ES-I3 (cell line): ENCODE measurements at regions not wholly inside any gene's neighbourhood (a gene's known extent, or its start where the extent isn't known, plus 50 kb on each side); places are given as distances from the start of the nearest gene placed in this dataset.

Experiments
- H3K36me3 ChIP-seq: 2 replicates; pipeline ENCODE4 v1.6.1; 2013; ENCODE audit warnings: mild to moderate bottlenecking, low read length, control low read depth, moderate library complexity; ENCODE audit not compliant: insufficient read depth
- H3K4me1 ChIP-seq: 2 replicates; pipeline ENCODE4 v1.6.1; 2013; ENCODE audit warnings: mild to moderate bottlenecking, control low read depth, low read length; ENCODE audit not compliant: insufficient read depth
- H3K9ac ChIP-seq: 2 replicates; pipeline ENCODE4 v1.6.1; 2013; ENCODE audit warnings: low read depth, mild to moderate bottlenecking, low read length, moderate library complexity
- H3K9me3 ChIP-seq: 2 replicates; pipeline ENCODE4 v1.6.1; 2013; ENCODE audit warnings: mild to moderate bottlenecking, low read length, moderate library complexity; ENCODE audit not compliant: control insufficient read depth, insufficient read depth

GRCh38 chr2:155115846-155116245, 417.4 kb downstream of the KCNJ3 start:
- Histone ChIP-seq H3K4me1 (no peaks in the 10 kb centered on the region), H3K36me3 (no peaks in the 10 kb centered on the region), H3K9ac (no peak overlapping the region), H3K9me3 (no peaks in the 10 kb centered on the region)

GRCh38 chr2:155111070-155111469, 412.6 kb downstream of the KCNJ3 start:
- no peaks in the 10 kb centered on the region for H3K36me3 ChIP-seq
- no peaks in the 10 kb centered on the region for H3K4me1 ChIP-seq
- H3K9ac ChIP-seq, result no peak overlapping the region
- no peaks in the 10 kb centered on the region for H3K9me3 ChIP-seq

- no peaks in the 10 kb centered on the region for H3K36me3 ChIP-seq
- no peaks in the 10 kb centered on the region for H3K9me3 ChIP-seq
- H3K9ac ChIP-seq, result no peak overlapping the region
- no peaks in the 10 kb centered on the region for H3K4me1 ChIP-seq
These were observed 411.0 kb downstream of the KCNJ3 start for GRCh38 chr2:155109527-155109926.

- Histone ChIP-seq H3K9ac (no peak overlapping the region), H3K36me3 (no peaks in the 10 kb centered on the region), H3K4me1 (peaks cover 16% of the 10 kb centered on the region), H3K9me3 (peaks cover 18% of the 10 kb centered on the region)
These were observed 401.8 kb downstream of the KCNJ3 start for GRCh38 chr2:155100261-155100660.

- Histone ChIP-seq H3K9ac (no peak overlapping the region), H3K36me3 (no peaks in the 10 kb centered on the region), H3K4me1 (peaks cover 16% of the 10 kb centered on the region), H3K9me3 (peaks cover 18% of the 10 kb centered on the region)
These were observed 401.3 kb downstream of the KCNJ3 start for GRCh38 chr2:155099784-155100183.

- Histone ChIP-seq H3K9me3 (no peaks in the 10 kb centered on the region), H3K4me1 (peaks cover 15% of the 10 kb centered on the region), H3K9ac (no peak overlapping the region), H3K36me3 (no peaks in the 10 kb centered on the region)
These were observed 397.1 kb downstream of the KCNJ3 start for GRCh38 chr2:155095613-155096012.

GRCh38 chr2:155080373-155080772, 381.9 kb downstream of the KCNJ3 start:
- H3K36me3 ChIP-seq, result no peaks in the 10 kb centered on the region

GRCh38 chr2:155070489-155070888, 372.0 kb downstream of the KCNJ3 start:
- Histone ChIP-seq H3K4me1 (no peaks in the 10 kb centered on the region), H3K9me3 (no peaks in the 10 kb centered on the region), H3K9ac (no peak overlapping the region), H3K36me3 (no peaks in the 10 kb centered on the region)

More at GRCh38 chr2:155080373-155080772, 381.9 kb downstream of the KCNJ3 start:
- Histone ChIP-seq H3K4me1 (no peaks in the 10 kb centered on the region), H3K9me3 (no peaks in the 10 kb centered on the region), H3K9ac (no peak overlapping the region)

GRCh38 chr2:155062922-155063258, 364.4 kb downstream of the KCNJ3 start:
- Histone ChIP-seq H3K9me3 (no peaks in the 10 kb centered on the region), H3K4me1 (no peaks in the 10 kb centered on the region), H3K9ac (no peak overlapping the region), H3K36me3 (no peaks in the 10 kb centered on the region)

GRCh38 chr2:155062250-155062921, 363.9 kb downstream of the KCNJ3 start:
- Histone ChIP-seq H3K36me3 (no peaks in the 10 kb centered on the region), H3K4me1 (no peaks in the 10 kb centered on the region), H3K9ac (no peak overlapping the region), H3K9me3 (no peaks in the 10 kb centered on the region)

GRCh38 chr2:155060896-155061295, 362.4 kb downstream of the KCNJ3 start:
- Histone ChIP-seq H3K9ac (no peak overlapping the region), H3K9me3 (no peaks in the 10 kb centered on the region), H3K36me3 (no peaks in the 10 kb centered on the region), H3K4me1 (no peaks in the 10 kb centered on the region)

GRCh38 chr2:155054712-155055111, 356.2 kb downstream of the KCNJ3 start:
- H3K9me3 ChIP-seq, result no peaks in the 10 kb centered on the region
- H3K4me1 ChIP-seq, result peaks cover 4% of the 10 kb centered on the region; the same call in 1 of the 2 replicates
- H3K36me3 ChIP-seq, result no peaks in the 10 kb centered on the region
- no peak overlapping the region for H3K9ac ChIP-seq

- Histone ChIP-seq H3K9me3 (no peaks in the 10 kb centered on the region), H3K9ac (no peak overlapping the region), H3K36me3 (no peaks in the 10 kb centered on the region), H3K4me1 (no peaks in the 10 kb centered on the region)
These were observed 344.6 kb downstream of the KCNJ3 start for GRCh38 chr2:155043097-155043496.

GRCh38 chr2:155035308-155035707, 336.8 kb downstream of the KCNJ3 start:
- no peak overlapping the region for H3K9ac ChIP-seq
- no peaks in the 10 kb centered on the region for H3K9me3 ChIP-seq
- no peaks in the 10 kb centered on the region for H3K36me3 ChIP-seq
- no peaks in the 10 kb centered on the region for H3K4me1 ChIP-seq

- Histone ChIP-seq H3K36me3 (no peaks in the 10 kb centered on the region), H3K9ac (no peak overlapping the region), H3K4me1 (no peaks in the 10 kb centered on the region), H3K9me3 (no peaks in the 10 kb centered on the region)
These were observed 335.2 kb downstream of the KCNJ3 start for GRCh38 chr2:155033652-155034051.

GRCh38 chr2:155030296-155030695, 331.8 kb downstream of the KCNJ3 start:
- Histone ChIP-seq H3K9ac (no peak overlapping the region), H3K9me3 (no peaks in the 10 kb centered on the region)

More at GRCh38 chr2:155030296-155030695, 331.8 kb downstream of the KCNJ3 start:
- H3K4me1 ChIP-seq, result no peaks in the 10 kb centered on the region
- H3K36me3 ChIP-seq, result no peaks in the 10 kb centered on the region
